Liver (tissue), 8 donors: ENCODE measurements at regions not wholly inside any gene's neighbourhood (a gene's known extent, or its start where the extent isn't known, plus 50 kb on each side); places are given as distances from the start of the nearest gene placed in this dataset.

ENCODE experiments used
- DNase-seq: peaks from one replicate; pipeline ENCODE4 v3.0.0-alpha.2; 2017; ENCODE audit warnings: low spot score
- H3K27ac ChIP-seq, 2 donors: one replicate each; pipeline ENCODE4 v1.7.0; 2013; ENCODE audit warnings: inconsistent platforms in 2 of 2, low read length in 2 of 2, control low read depth in 1 of 2, low read depth in 1 of 2, mild to moderate bottlenecking in 1 of 2
- H3K27me3 ChIP-seq, 4 donors: one replicate each; pipeline versions ENCODE4 v1.6.1 to v1.7.0; 2013; ENCODE audit warnings: low read length in 3 of 4, inconsistent platforms in 1 of 4, mild to moderate bottlenecking in 1 of 4, moderate library complexity in 1 of 4; ENCODE audit not compliant: control insufficient read depth in 4 of 4, insufficient read depth in 4 of 4
- H3K36me3 ChIP-seq, 4 donors: one replicate each; pipeline versions ENCODE4 v1.6.1 to v1.7.0; 2013; ENCODE audit warnings: low read length in 3 of 4, mild to moderate bottlenecking in 3 of 4, low read depth in 1 of 4, moderate library complexity in 1 of 4; ENCODE audit not compliant: control insufficient read depth in 4 of 4, insufficient read depth in 3 of 4
- H3K4me1 ChIP-seq, 4 donors: one replicate each; pipeline versions ENCODE4 v1.6.1 to v1.7.0; 2013; ENCODE audit warnings: low read length in 3 of 4, mild to moderate bottlenecking in 3 of 4, moderate library complexity in 1 of 4; ENCODE audit not compliant: control insufficient read depth in 4 of 4, insufficient read depth in 4 of 4
- H3K4me3 ChIP-seq, 3 donors: one replicate each; pipeline versions ENCODE4 v1.6.1 to v1.7.0; 2013; ENCODE audit warnings: low read length in 3 of 3, control low read depth in 1 of 3, low read depth in 1 of 3, mild to moderate bottlenecking in 1 of 3
- H3K9ac ChIP-seq, 2 donors: one replicate each; pipeline ENCODE4 v1.7.0; 2013; ENCODE audit warnings: low read length in 2 of 2, mild to moderate bottlenecking in 2 of 2, moderate library complexity in 2 of 2, control low read depth in 1 of 2, low read depth in 1 of 2
- H3K9me3 ChIP-seq, 4 donors: one replicate each; pipeline versions ENCODE4 v1.6.1 to v1.7.0; 2013; ENCODE audit warnings: low read length in 3 of 4; ENCODE audit not compliant: control insufficient read depth in 4 of 4
- CTCF ChIP-seq: fragments of 150-350 bp; IDR thresholded peaks from 2 replicates; pipeline ENCODE4 v1.5.1; 2017; ENCODE audit warnings: improper control_type of control experiment, low read depth, low read length; ENCODE audit not compliant: missing input control
- EGR1 ChIP-seq, 2 donors: IDR thresholded peaks; 2 replicates each; pipeline ENCODE4 v1.6.1; 2016 to 2018; ENCODE audit warnings: antibody characterized with exemption in 2 of 2, low read depth in 2 of 2
- FOXA1 ChIP-seq: IDR thresholded peaks from 2 replicates; pipeline ENCODE4 v1.6.1; 2016; ENCODE audit warnings: antibody characterized with exemption
- FOXA2 ChIP-seq: IDR thresholded peaks from 2 replicates; pipeline ENCODE4 v1.6.1; 2016; ENCODE audit warnings: antibody characterized with exemption
- GABPA ChIP-seq, 2 donors: IDR thresholded peaks in 1 of 2; conservative IDR thresholded peaks in 1 of 2; 2 replicates each; pipeline ENCODE4 v1.6.1; 2016; ENCODE audit warnings: antibody characterized with exemption in 2 of 2, mild to moderate bottlenecking in 1 of 2, moderate library complexity in 1 of 2
- HNF4A ChIP-seq, 2 donors: conservative IDR thresholded peaks; 2 replicates each; pipeline ENCODE4 v1.6.1; 2016; ENCODE audit warnings: antibody characterized with exemption in 2 of 2, mild to moderate bottlenecking in 2 of 2
- JUND ChIP-seq, 2 donors: IDR thresholded peaks; 2 replicates each; pipeline ENCODE4 v1.6.1; 2016; ENCODE audit warnings: antibody characterized with exemption in 2 of 2
- MAX ChIP-seq: IDR thresholded peaks from 2 replicates; pipeline ENCODE4 v1.6.1; 2016; ENCODE audit warnings: antibody characterized with exemption
- NR2F2 ChIP-seq: IDR thresholded peaks from 2 replicates; pipeline ENCODE4 v1.6.1; 2016; ENCODE audit warnings: antibody characterized with exemption
- RAD21 ChIP-seq, 2 donors: IDR thresholded peaks; 2 replicates each; pipeline ENCODE4 v1.6.1; 2016; ENCODE audit warnings: antibody characterized with exemption in 2 of 2, mild to moderate bottlenecking in 2 of 2
- RXRA ChIP-seq, 2 donors: IDR thresholded peaks; 2 replicates each; pipeline ENCODE4 v1.6.1; 2017 to 2018; ENCODE audit warnings: antibody characterized with exemption in 2 of 2, mild to moderate bottlenecking in 1 of 2
- SP1 ChIP-seq: IDR thresholded peaks from 2 replicates; pipeline ENCODE4 v1.6.1; 2018; ENCODE audit warnings: antibody characterized with exemption, mild to moderate bottlenecking
- TAF1 ChIP-seq: conservative IDR thresholded peaks from 2 replicates; pipeline ENCODE4 v1.6.1; 2016; ENCODE audit warnings: antibody characterized with exemption, mild to moderate bottlenecking
- YY1 ChIP-seq: IDR thresholded peaks from 2 replicates; pipeline ENCODE4 v1.6.1; 2016; ENCODE audit warnings: antibody characterized with exemption, mild to moderate bottlenecking
- WGBS: extraction: QIAGEN DNeasy Blood & Tissue Kit; methylation state at CpG from one replicate; pipeline ENCODE4 v1.1.7; 2013; 5-methylcytosine and 5-hydroxymethylcytosine counted together
- TF ChIP-seq, protein P1 (sequence below): IDR thresholded peaks from 2 replicates; pipeline ENCODE4 v1.6.1; 2016; ENCODE audit warnings: antibody characterized with exemption, mild to moderate bottlenecking
- TF ChIP-seq, protein P2 (sequence below): IDR thresholded peaks from 2 replicates; pipeline ENCODE4 v1.6.1; 2016; ENCODE audit warnings: antibody characterized with exemption
- donor health status: healthy.
- donor health status: healthy.
- donor health status: healthy.
- donor health status: healthy.
- donor health status: healthy.

DNA sequence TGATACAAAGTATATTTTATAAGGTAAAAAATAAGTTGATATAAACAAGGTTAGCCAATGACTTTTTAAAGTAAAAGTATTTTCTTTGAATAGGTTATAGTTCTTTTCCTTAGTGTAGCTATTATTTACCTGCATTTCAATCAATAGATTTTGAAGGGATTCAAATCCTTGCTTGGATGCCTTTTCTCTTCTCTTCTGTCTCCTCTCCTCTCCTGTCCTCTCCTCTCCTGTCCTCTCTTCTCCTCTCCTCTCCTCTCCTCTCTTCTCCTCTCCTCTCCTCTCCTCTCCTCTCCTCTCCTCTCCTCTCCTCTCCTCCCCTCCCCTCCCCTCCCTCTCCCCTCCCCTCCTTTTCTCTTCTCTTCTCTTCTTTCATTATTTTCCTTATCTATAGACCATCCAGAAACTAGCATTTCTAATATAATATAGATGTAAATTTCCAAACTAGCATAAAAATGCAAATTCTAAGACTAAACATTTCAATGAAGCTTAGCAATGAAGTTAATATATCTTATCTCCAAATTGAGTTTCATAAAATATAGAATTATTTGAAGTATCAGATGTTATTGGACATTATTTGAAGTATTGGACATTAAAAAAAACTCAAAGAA lies 60.5 kb upstream of the PRKCQ start (continued):
- TF ChIP-seq FOXA2 (no peak), FOXA1 (no peak), NR2F2 (no peak)

DNA sequence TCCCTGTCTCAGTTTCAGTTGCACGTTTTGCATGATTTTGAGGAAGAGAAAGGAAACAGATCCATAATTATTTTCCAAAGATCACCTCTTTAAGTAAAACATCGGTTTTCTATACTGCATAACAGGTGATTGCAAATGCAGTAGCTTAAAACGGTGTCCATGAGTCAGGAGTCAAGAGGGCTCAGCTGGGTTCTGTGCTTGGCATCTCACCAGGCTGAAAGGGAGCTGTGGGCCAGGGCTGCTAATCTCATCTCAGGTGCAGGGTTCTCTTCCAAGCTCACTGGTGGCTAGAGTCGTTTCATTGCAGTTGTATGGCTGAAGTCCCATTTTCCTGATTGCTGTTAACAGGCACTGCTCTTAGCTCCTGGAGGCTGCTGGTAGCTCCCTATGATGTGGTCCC lies 57.0 kb upstream of the PRKCQ start:
- no peak for TF ChIP-seq HNF4A (conservative IDR thresholded peaks at IDR 0.05)
- no peak for TF ChIP-seq GABPA (IDR thresholded peaks at IDR 0.05 in 1 of 2, conservative IDR thresholded peaks at IDR 0.05 in 1 of 2)
- TF ChIP-seq FOXA2: no peak
- no peak for TF ChIP-seq RXRA (IDR thresholded peaks at IDR 0.05)
- TF ChIP-seq, protein P1, sequence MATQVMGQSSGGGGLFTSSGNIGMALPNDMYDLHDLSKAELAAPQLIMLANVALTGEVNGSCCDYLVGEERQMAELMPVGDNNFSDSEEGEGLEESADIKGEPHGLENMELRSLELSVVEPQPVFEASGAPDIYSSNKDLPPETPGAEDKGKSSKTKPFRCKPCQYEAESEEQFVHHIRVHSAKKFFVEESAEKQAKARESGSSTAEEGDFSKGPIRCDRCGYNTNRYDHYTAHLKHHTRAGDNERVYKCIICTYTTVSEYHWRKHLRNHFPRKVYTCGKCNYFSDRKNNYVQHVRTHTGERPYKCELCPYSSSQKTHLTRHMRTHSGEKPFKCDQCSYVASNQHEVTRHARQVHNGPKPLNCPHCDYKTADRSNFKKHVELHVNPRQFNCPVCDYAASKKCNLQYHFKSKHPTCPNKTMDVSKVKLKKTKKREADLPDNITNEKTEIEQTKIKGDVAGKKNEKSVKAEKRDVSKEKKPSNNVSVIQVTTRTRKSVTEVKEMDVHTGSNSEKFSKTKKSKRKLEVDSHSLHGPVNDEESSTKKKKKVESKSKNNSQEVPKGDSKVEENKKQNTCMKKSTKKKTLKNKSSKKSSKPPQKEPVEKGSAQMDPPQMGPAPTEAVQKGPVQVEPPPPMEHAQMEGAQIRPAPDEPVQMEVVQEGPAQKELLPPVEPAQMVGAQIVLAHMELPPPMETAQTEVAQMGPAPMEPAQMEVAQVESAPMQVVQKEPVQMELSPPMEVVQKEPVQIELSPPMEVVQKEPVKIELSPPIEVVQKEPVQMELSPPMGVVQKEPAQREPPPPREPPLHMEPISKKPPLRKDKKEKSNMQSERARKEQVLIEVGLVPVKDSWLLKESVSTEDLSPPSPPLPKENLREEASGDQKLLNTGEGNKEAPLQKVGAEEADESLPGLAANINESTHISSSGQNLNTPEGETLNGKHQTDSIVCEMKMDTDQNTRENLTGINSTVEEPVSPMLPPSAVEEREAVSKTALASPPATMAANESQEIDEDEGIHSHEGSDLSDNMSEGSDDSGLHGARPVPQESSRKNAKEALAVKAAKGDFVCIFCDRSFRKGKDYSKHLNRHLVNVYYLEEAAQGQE: no peak
- TF ChIP-seq NR2F2: no peak
- TF ChIP-seq TAF1: no peak
- no peak for TF ChIP-seq RAD21 (IDR thresholded peaks at IDR 0.05)
- no peak for TF ChIP-seq SP1
- Histone ChIP-seq H3K9me3 (no peaks in the 10 kb centered on the region), H3K27ac (no peak overlapping the region), H3K4me3 (no peak overlapping the region), H3K4me1 (no peaks in the 10 kb centered on the region), H3K27me3 (peaks cover 0 to 2% (median 0%) of the 10 kb centered on the region in 4 donors), H3K9ac (no peak overlapping the region), H3K36me3 (no peaks in the 10 kb centered on the region)
- WGBS: 63% methylated on average over 4 of the region's 4 CpGs
- no peak for DNase-seq

GRCh38 chr10:6635784-6636183 lies 55.7 kb upstream of the PRKCQ start:
- 79% methylated on average over 2 of the region's 2 CpGs for WGBS
- no peak overlapping the region for H3K9ac ChIP-seq
- TF ChIP-seq MAX (no peak), YY1 (no peak), TAF1 (no peak), CTCF (no peak), RXRA (IDR thresholded peaks at IDR 0.05) (no peak), JUND (IDR thresholded peaks at IDR 0.05) (no peak), HNF4A (conservative IDR thresholded peaks at IDR 0.05) (no peak), NR2F2 (no peak), SP1 (no peak), EGR1 (IDR thresholded peaks at IDR 0.05; ENCODE audit: low read depth in 2 of 2) (no peak), GABPA (IDR thresholded peaks at IDR 0.05 in 1 of 2, conservative IDR thresholded peaks at IDR 0.05 in 1 of 2) (no peak)
- TF ChIP-seq, protein P2, sequence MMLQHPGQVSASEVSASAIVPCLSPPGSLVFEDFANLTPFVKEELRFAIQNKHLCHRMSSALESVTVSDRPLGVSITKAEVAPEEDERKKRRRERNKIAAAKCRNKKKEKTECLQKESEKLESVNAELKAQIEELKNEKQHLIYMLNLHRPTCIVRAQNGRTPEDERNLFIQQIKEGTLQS: no peak
- TF ChIP-seq, protein P1: no peak
- no peak overlapping the region for H3K27ac ChIP-seq
- H3K27me3 ChIP-seq: no peaks in the 10 kb centered on the region
- no peaks in the 10 kb centered on the region for H3K9me3 ChIP-seq
- no peaks in the 10 kb centered on the region for H3K36me3 ChIP-seq
- H3K4me3 ChIP-seq: no peak overlapping the region
- DNase-seq: no peak
- no peaks in the 10 kb centered on the region for H3K4me1 ChIP-seq
